Hematopoietic multipotent progenitor cell treated with erythropoietin and hydrocortisone succinate and interleukin-3 and kit ligand, for 8 days (in vitro differentiated cells): ENCODE measurements at regions not wholly inside any gene's neighbourhood (a gene's known extent, or its start where the extent isn't known, plus 50 kb on each side); places are given as distances from the start of the nearest gene placed in this dataset.
"Not testable (repeated sequence)": the region's sequence is repeated elsewhere in the genome, so short reads cannot be mapped to it uniquely, and the experiment has no call there.

Source experiments
- DNase-seq: peaks from one replicate; pipeline ENCODE4 v3.0.0-alpha.2; 2015

- DNase-seq: no peak
Observed at GRCh38 chr16:35198223-35199199, 1739.1 kb downstream of the TP53TG3F start.

GRCh38 chr16:35200662-35201061 lies 1741.2 kb downstream of the TP53TG3F start:
- DNase-seq: no peak

- no peak for DNase-seq
Observed at GRCh38 chr16:35201151-35201550, 1741.7 kb downstream of the TP53TG3F start.

- DNase-seq: no peak
Observed at GRCh38 chr16:35203636-35204035, 1744.2 kb downstream of the TP53TG3F start.

GRCh38 chr16:35207059-35207999 lies 1747.9 kb downstream of the TP53TG3F start:
- no peak for DNase-seq

GRCh38 chr16:35208001-35208935 lies 1748.9 kb downstream of the TP53TG3F start:
- no peak for DNase-seq

GRCh38 chr16:35210681-35211433 lies 1751.4 kb downstream of the TP53TG3F start:
- no peak for DNase-seq

GRCh38 chr16:35214840-35215239 lies 1755.4 kb downstream of the TP53TG3F start:
- DNase-seq: no peak

GRCh38 chr16:35215287-35215686 lies 1755.9 kb downstream of the TP53TG3F start:
- DNase-seq: no peak

GRCh38 chr16:35216261-35216660 lies 1756.8 kb downstream of the TP53TG3F start:
- not testable (repeated sequence) for DNase-seq

- DNase-seq: no peak
Observed at GRCh38 chr16:35221482-35222185, 1762.2 kb downstream of the TP53TG3F start.

- DNase-seq: no peak
Observed at GRCh38 chr16:35234679-35235078, 1775.3 kb downstream of the TP53TG3F start.

- no peak for DNase-seq
Observed at GRCh38 chr16:35239561-35239960, 1780.1 kb downstream of the TP53TG3F start.

- DNase-seq: no peak
Observed at GRCh38 chr16:35249051-35249450, 1789.6 kb downstream of the TP53TG3F start.

- peak; percentile 1 for DNase-seq
Observed at GRCh38 chr16:35252356-35252936, 1793.0 kb downstream of the TP53TG3F start.

GRCh38 chr16:35255186-35255803 lies 1795.9 kb downstream of the TP53TG3F start:
- no peak for DNase-seq

GRCh38 chr16:35255816-35256215 lies 1796.4 kb downstream of the TP53TG3F start:
- no peak for DNase-seq

GRCh38 chr16:35258381-35258780 lies 1799.0 kb downstream of the TP53TG3F start:
- no peak for DNase-seq

- no peak for DNase-seq
Observed at GRCh38 chr16:35295856-35296255, 1836.4 kb downstream of the TP53TG3F start.
